ENCODE measurements at regions not wholly inside any gene's neighbourhood (a gene's known extent, or its start where the extent isn't known, plus 50 kb on each side); places are given as distances from the start of the nearest gene placed in this dataset.

DNA sequence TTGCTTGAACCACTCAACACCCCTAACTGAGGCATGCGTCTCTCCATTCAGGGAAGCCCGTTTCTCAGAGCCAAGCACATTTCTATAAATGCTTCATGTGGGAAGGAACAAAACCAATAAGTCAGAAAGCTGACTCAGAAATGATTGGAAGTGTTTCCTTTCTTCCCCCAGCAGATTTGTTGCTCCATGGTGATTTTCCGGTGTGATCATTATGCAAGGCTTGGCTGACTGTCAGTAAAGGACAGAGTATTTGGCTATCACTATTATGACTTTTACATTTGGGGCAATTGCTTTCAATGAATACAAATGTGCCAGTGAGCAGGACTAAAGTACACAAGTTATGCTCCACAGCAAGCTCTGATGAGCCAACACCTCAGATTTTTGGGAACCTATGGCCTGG, 53.3 kb upstream of the ZC3H11B start:
- TF ChIP-seq, protein P1, sequence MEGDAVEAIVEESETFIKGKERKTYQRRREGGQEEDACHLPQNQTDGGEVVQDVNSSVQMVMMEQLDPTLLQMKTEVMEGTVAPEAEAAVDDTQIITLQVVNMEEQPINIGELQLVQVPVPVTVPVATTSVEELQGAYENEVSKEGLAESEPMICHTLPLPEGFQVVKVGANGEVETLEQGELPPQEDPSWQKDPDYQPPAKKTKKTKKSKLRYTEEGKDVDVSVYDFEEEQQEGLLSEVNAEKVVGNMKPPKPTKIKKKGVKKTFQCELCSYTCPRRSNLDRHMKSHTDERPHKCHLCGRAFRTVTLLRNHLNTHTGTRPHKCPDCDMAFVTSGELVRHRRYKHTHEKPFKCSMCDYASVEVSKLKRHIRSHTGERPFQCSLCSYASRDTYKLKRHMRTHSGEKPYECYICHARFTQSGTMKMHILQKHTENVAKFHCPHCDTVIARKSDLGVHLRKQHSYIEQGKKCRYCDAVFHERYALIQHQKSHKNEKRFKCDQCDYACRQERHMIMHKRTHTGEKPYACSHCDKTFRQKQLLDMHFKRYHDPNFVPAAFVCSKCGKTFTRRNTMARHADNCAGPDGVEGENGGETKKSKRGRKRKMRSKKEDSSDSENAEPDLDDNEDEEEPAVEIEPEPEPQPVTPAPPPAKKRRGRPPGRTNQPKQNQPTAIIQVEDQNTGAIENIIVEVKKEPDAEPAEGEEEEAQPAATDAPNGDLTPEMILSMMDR (IDR thresholded peaks at IDR 0.05 in 8 of 11, conservative IDR thresholded peaks at IDR 0.05 in 3 of 11) = no peak
- no peak for TF ChIP-seq POLR2AphosphoS5 (IDR thresholded peaks at IDR 0.05)
